GM23338 (cell line): ENCODE measurements at regions not wholly inside any gene's neighbourhood (a gene's known extent, or its start where the extent isn't known, plus 50 kb on each side); places are given as distances from the start of the nearest gene placed in this dataset.

Experiments used
- ATAC-seq: fragments of 200-7000 bp; cut with Tn5 transposase; 3 replicates; pipeline ENCODE4 v1.9.1; 2020
- DNase-seq: peaks from one replicate; pipeline ENCODE4 v3.0.0-alpha.2; 2015; ENCODE audit warnings: low spot score
- H2AFZ ChIP-seq: fragments of 200-600 bp; sonication (generic); 2 replicates; pipeline ENCODE4 v1.8.0; 2016; ENCODE audit warnings: antibody characterized with exemption, mild to moderate bottlenecking, moderate library complexity
- H3F3A ChIP-seq: fragments of 200-600 bp; sonication (generic); replicated peaks from 2 replicates; pipeline ENCODE4 v1.8.0; 2017; ENCODE audit warnings: antibody characterized with exemption, mixed run types, low read depth
- H3K27ac ChIP-seq: fragments of 200-600 bp; sonication (generic); 2 replicates; pipeline ENCODE4 v1.6.1; 2016; ENCODE audit warnings: low read depth
- H3K27me3 ChIP-seq: fragments of 200-600 bp; sonication (generic); 2 replicates; pipeline ENCODE4 v1.8.0; 2016; ENCODE audit warnings: mild to moderate bottlenecking, mixed run types, moderate library complexity; ENCODE audit not compliant: insufficient read depth
- H3K36me3 ChIP-seq: fragments of 200-600 bp; sonication (generic); 2 replicates; pipeline ENCODE4 v1.8.0; 2016; ENCODE audit warnings: mild to moderate bottlenecking; ENCODE audit not compliant: insufficient read depth
- H3K4me1 ChIP-seq: fragments of 200-600 bp; sonication (generic); 2 replicates; pipeline ENCODE4 v1.8.0; 2016; ENCODE audit warnings: mild to moderate bottlenecking, moderate library complexity; ENCODE audit not compliant: insufficient read depth
- H3K4me2 ChIP-seq: fragments of 200-600 bp; sonication (generic); 2 replicates; pipeline ENCODE4 v1.7.1; 2017; ENCODE audit warnings: mixed run types
- H3K4me3 ChIP-seq: fragments of 200-600 bp; sonication (generic); 2 replicates; pipeline ENCODE4 v1.6.1; 2016; ENCODE audit warnings: mixed run types
- H3K79me2 ChIP-seq: fragments of 200-600 bp; sonication (generic); replicated peaks from 2 replicates; pipeline ENCODE4 v1.8.0; 2017; ENCODE audit warnings: mild to moderate bottlenecking; ENCODE audit not compliant: insufficient read depth
- H3K9me2 ChIP-seq: fragments of 200-600 bp; sonication (generic); 2 replicates; pipeline ENCODE4 v1.8.0; 2017; ENCODE audit not compliant: insufficient read depth
- H4K20me1 ChIP-seq: fragments of 200-600 bp; sonication (generic); replicated peaks from 2 replicates; pipeline ENCODE4 v1.8.0; 2017; ENCODE audit warnings: mild to moderate bottlenecking; ENCODE audit not compliant: insufficient read depth
- H3K27ac Mint-ChIP-seq: 2 replicates; pipeline ENCODE4 v1.8.0; 2020; ENCODE audit warnings: inconsistent platforms, mild to moderate bottlenecking, moderate library complexity, mixed read lengths
- H3K27me3 Mint-ChIP-seq: 3 replicates; pipeline ENCODE4 v1.8.0; 2022; ENCODE audit warnings: low read depth, mild to moderate bottlenecking, moderate library complexity, mixed read lengths, inconsistent platforms; ENCODE audit not compliant: insufficient read depth, poor library complexity
- H3K36me3 Mint-ChIP-seq: 3 replicates; pipeline ENCODE4 v1.8.0; 2021; ENCODE audit warnings: low read depth, mild to moderate bottlenecking, inconsistent platforms, moderate library complexity, mixed read lengths
- H3K4me1 Mint-ChIP-seq: 3 replicates; pipeline ENCODE4 v1.8.0; 2020; ENCODE audit warnings: mild to moderate bottlenecking, inconsistent platforms, mixed read lengths
- H3K4me3 Mint-ChIP-seq: 3 replicates; pipeline ENCODE4 v1.8.0; 2021; ENCODE audit warnings: moderate library complexity, mild to moderate bottlenecking, inconsistent platforms, mixed read lengths
- H3K9me3 Mint-ChIP-seq: 3 replicates; pipeline ENCODE4 v1.8.0; 2020; ENCODE audit warnings: moderate library complexity, mild to moderate bottlenecking, inconsistent platforms, mixed read lengths
- CREB1 ChIP-seq: fragments of 250-450 bp; sonication (Bioruptor Pico); IDR thresholded peaks from 2 replicates; pipeline ENCODE4 v1.5.0; 2020; ENCODE audit warnings: low read depth, mild to moderate bottlenecking, moderate library complexity
- CTCF ChIP-seq, 2 experiments: fragments of 200-600 bp in 1 of 2; sonication (generic) in 1 of 2; conservative IDR thresholded peaks; 2 replicates each; pipeline versions ENCODE4 v1.5.1 to v1.6.1; 2016 to 2017; ENCODE audit warnings: antibody characterized with exemption in 2 of 2, low read depth in 2 of 2, mild to moderate bottlenecking in 2 of 2, moderate library complexity in 1 of 2
- EZH2 ChIP-seq: fragments of 200-600 bp; sonication (generic); IDR thresholded peaks from one replicate; pipeline ENCODE4 v1.8.0; 2017; ENCODE audit warnings: antibody characterized with exemption, mild to moderate bottlenecking, low read depth; ENCODE audit not compliant: unreplicated experiment
- JUNB ChIP-seq: IDR thresholded peaks from one replicate; pipeline ENCODE4 v1.6.1; 2016; ENCODE audit warnings: antibody characterized with exemption; ENCODE audit not compliant: unreplicated experiment
- POLR2AphosphoS5 ChIP-seq: IDR thresholded peaks from 2 replicates; pipeline ENCODE4 v1.6.1; 2016; ENCODE audit warnings: antibody characterized with exemption, low read depth
- REST ChIP-seq: IDR thresholded peaks from one replicate; pipeline ENCODE4 v1.6.1; 2018; ENCODE audit warnings: antibody characterized with exemption; ENCODE audit not compliant: unreplicated experiment
- STAT1 ChIP-seq: IDR thresholded peaks from one replicate; pipeline ENCODE4 v1.6.1; 2016; ENCODE audit warnings: antibody characterized with exemption; ENCODE audit not compliant: unreplicated experiment
- ZNF114 ChIP-seq: fragments of 250-450 bp; sonication (Bioruptor Pico); IDR thresholded peaks from 2 replicates; pipeline ENCODE4 v1.5.0; 2020; ENCODE audit warnings: mild to moderate bottlenecking, moderate library complexity
- ZNF331 ChIP-seq: fragments of 250-450 bp; sonication (Bioruptor Pico); IDR thresholded peaks from 2 replicates; pipeline ENCODE4 v1.5.0; 2020; ENCODE audit warnings: low read depth, mild to moderate bottlenecking, moderate library complexity
- ZNF462 ChIP-seq: fragments of 250-450 bp; sonication (Bioruptor Pico); IDR thresholded peaks from 2 replicates; pipeline ENCODE4 v1.5.0; 2020; ENCODE audit warnings: mild to moderate bottlenecking, moderate library complexity

- Histone ChIP-seq H3K4me1 (no peaks in the 10 kb centered on the region), H3K27ac (no peak overlapping the region), H2AFZ (no peak overlapping the region), H3K9me2 (no peaks in the 10 kb centered on the region), H3K4me2 (no peak overlapping the region), H3F3A (no peaks in the 10 kb centered on the region), H3K79me2 (no peaks in the 10 kb centered on the region), H3K27me3 (no peaks in the 10 kb centered on the region), H3K36me3 (no peaks in the 10 kb centered on the region), H3K4me3 (no peak overlapping the region), H4K20me1 (no peaks in the 10 kb centered on the region)
- H3K36me3 Mint-ChIP-seq = no peaks in the 10 kb centered on the region
- H3K27me3 Mint-ChIP-seq = no peaks in the 10 kb centered on the region
- peaks cover 3% of the 10 kb centered on the region; the same call in 2 of the 3 replicates for H3K9me3 Mint-ChIP-seq
- H3K4me1 Mint-ChIP-seq = peaks cover 5% of the 10 kb centered on the region; the same call in 2 of the 3 replicates
- DNase-seq (no peak), ATAC-seq (no peak)
- H3K4me3 Mint-ChIP-seq = no peak overlapping the region
- TF ChIP-seq EZH2 (no peak), ZNF114 (no peak), POLR2AphosphoS5 (no peak), ZNF462 (CRISPR knock-in tag) (no peak), STAT1 (no peak), REST (no peak), JUNB (no peak), ZNF331 (CRISPR knock-in tag) (no peak), CTCF (conservative IDR thresholded peaks at IDR 0.05; ENCODE audit: low read depth in 2 of 2) (no peak), CREB1 (CRISPR knock-in tag) (no peak)
- no peak overlapping the region for H3K27ac Mint-ChIP-seq
Observed at GRCh38 chr18:67854340-67854739, 337.8 kb upstream of the DSEL start.
